Pancreas (tissue), 10 donors: ENCODE measurements at regions not wholly inside any gene's neighbourhood (a gene's known extent, or its start where the extent isn't known, plus 50 kb on each side); places are given as distances from the start of the nearest gene placed in this dataset.

ENCODE experiments used
- ATAC-seq, 4 donors: fragments of 200-7000 bp; cut with Tn5 transposase; one replicate each; pipeline versions ENCODE4 v1.8.0 to v1.9.1; 2020; ENCODE audit warnings: mild to moderate bottlenecking in 4 of 4, moderate library complexity in 4 of 4
- DNase-seq, 6 donors: peaks; one replicate each; pipeline ENCODE4 v3.0.0-alpha.2; 2020
- FAIRE-seq: peaks from 2 replicates; lab custom pipeline; 2012; peaks lifted over from hg19 to GRCh38; lab: Jason Lieb, UNC
- H3K27ac ChIP-seq, 4 donors: fragments of 200-600 bp; sonication (generic); 1 replicate in 3 of 4; 2 replicates in 1 of 4; pipeline versions ENCODE4 v1.5.0 to v1.8.0; 2020
- H3K27me3 ChIP-seq, 4 donors: fragments of 200-600 bp; one replicate each; pipeline ENCODE4 v1.8.0; 2021
- H3K36me3 ChIP-seq, 3 donors: fragments of 200-600 bp; sonication (generic) in 1 of 3; one replicate each; pipeline versions ENCODE4 v1.5.0 to v1.8.0; 2020 to 2021
- H3K4me1 ChIP-seq, 3 donors: fragments of 200-600 bp; one replicate each; pipeline ENCODE4 v1.8.0; 2021
- H3K4me3 ChIP-seq, 4 donors: fragments of 200-600 bp; sonication (generic) in 2 of 4; one replicate each; pipeline versions ENCODE4 v1.5.0 to v1.8.0; 2020 to 2021
- H3K9me3 ChIP-seq, 4 donors: fragments of 200-600 bp; one replicate each; pipeline ENCODE4 v1.8.0; 2021
- WGBS, 2 donors: extraction: QIAGEN DNeasy Blood & Tissue Kit; methylation state at CpG; one replicate each; pipeline ENCODE4 v1.1.7; 2013; 5-methylcytosine and 5-hydroxymethylcytosine counted together
- intact Hi-C, 3 donors: fragments of 100-400 bp; cut with DNase I; formaldehyde crosslinking; loops; one replicate each; pipeline versions ENCODE4 v1.11.1 to v1.14.2; 2022
- TF ChIP-seq, protein P1 (sequence below), 4 donors: fragments of 200-600 bp; sonication (generic) in 3 of 4; IDR thresholded peaks; one replicate each; pipeline versions ENCODE4 v1.5.0 to v1.8.0; 2021; ENCODE audit warnings: antibody characterized with exemption in 4 of 4
- donor health status: healthy with polysubstance abuse.
- donor health status: DM: no; HTN: no; CAD: no; lungs with moderate emphysema.
- donor health status: DM: no; HTN: no; CAD: no.
- donor health status: control.
- donor health status: control.
- donor health status: Bipolar disorder and iron deficiency.
- donor health status: DM: yes; HTN: yes; CAD: no.
- donor health status: DM: no; HTN: no; CAD: no.
- donor health status: DM: no; HTN: no; CAD: no.
- donor health status: DM: yes; HTN: yes; CAD: no.

DNA sequence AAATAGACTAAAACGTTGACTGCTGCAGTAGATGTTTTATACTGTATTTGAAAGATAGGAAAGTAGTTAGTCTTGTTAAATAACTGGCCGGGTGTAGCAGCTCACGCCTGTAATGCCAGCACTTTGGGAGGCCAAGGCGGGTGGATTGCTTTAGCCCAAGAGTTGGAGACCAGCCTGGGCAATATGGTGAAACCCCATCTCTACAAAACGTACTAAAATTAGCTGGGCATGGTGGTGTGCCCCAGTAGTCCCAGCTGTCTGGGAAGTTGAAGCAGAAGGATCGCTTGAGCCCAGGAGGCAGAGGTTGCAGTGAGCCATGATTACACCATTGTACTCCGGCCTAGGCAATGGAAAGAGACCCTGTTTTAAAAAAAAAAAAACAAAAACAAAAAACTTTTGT is 60.5 kb upstream of the ULK4 start:
- ATAC-seq (no peak), FAIRE-seq (no peak), DNase-seq (no peak)
- TF ChIP-seq, protein P1, sequence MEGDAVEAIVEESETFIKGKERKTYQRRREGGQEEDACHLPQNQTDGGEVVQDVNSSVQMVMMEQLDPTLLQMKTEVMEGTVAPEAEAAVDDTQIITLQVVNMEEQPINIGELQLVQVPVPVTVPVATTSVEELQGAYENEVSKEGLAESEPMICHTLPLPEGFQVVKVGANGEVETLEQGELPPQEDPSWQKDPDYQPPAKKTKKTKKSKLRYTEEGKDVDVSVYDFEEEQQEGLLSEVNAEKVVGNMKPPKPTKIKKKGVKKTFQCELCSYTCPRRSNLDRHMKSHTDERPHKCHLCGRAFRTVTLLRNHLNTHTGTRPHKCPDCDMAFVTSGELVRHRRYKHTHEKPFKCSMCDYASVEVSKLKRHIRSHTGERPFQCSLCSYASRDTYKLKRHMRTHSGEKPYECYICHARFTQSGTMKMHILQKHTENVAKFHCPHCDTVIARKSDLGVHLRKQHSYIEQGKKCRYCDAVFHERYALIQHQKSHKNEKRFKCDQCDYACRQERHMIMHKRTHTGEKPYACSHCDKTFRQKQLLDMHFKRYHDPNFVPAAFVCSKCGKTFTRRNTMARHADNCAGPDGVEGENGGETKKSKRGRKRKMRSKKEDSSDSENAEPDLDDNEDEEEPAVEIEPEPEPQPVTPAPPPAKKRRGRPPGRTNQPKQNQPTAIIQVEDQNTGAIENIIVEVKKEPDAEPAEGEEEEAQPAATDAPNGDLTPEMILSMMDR (IDR thresholded peaks at IDR 0.05): no peak
- H3K27me3 ChIP-seq: no peaks in the 10 kb centered on the region
- H3K4me3 ChIP-seq: no peak overlapping the region
- H3K4me1 ChIP-seq: peaks cover 31 to 58% (median 41%) of the 10 kb centered on the region in 3 donors
- no peak overlapping the region for H3K27ac ChIP-seq
- no peaks in the 10 kb centered on the region for H3K9me3 ChIP-seq
- WGBS, 2 donors: 69 to 74% methylated on average over 7 of the region's 7 CpGs
- intact Hi-C loops: no loop called here
- no peaks in the 10 kb centered on the region for H3K36me3 ChIP-seq

DNA sequence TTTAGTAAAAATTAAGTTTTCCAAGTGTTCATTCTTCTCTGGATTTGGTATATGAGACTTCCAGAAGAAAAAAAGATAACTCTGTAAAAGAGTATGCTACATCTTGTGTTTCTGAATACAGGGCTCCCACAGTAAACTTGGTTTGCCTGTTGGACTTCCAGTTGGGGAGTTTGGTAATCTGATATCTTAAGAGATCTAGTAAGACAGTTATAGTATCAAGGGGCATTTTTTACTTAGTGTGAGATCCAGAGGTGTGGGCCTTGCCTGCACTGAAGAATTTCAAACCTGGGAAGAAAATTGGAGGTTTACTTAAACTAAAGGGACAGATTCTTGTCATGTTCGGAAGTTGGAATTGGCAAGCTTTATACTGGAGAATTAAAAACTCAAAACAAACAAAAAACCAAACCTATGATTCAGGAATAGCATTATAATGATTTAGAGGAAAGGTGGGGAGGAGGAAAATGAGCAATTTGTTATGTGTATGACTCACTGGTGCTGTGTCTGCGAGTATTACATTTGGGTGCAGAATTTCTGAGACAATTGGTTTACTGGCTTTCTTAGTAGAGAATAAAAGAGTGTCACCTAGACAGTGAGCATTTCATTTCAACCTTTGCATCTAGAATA is 58.9 kb upstream of the ULK4 start:
- DNase-seq (no peak), FAIRE-seq (no peak), ATAC-seq (peak in 2 of 4 donors; percentile 21 to 47)
- Histone ChIP-seq H3K4me1 (peaks cover 28 to 47% (median 36%) of the 10 kb centered on the region in 3 donors), H3K27ac (peak overlapping the region in 2 of 4 donors; percentile 16 to 38), H3K9me3 (no peaks in the 10 kb centered on the region), H3K36me3 (no peaks in the 10 kb centered on the region), H3K4me3 (no peak overlapping the region), H3K27me3 (no peaks in the 10 kb centered on the region)
- 54 to 59% methylated on average over 2 of the region's 2 CpGs for WGBS, 2 donors
- intact Hi-C loops: no loop called here
- TF ChIP-seq, protein P1 (IDR thresholded peaks at IDR 0.05): no peak

DNA sequence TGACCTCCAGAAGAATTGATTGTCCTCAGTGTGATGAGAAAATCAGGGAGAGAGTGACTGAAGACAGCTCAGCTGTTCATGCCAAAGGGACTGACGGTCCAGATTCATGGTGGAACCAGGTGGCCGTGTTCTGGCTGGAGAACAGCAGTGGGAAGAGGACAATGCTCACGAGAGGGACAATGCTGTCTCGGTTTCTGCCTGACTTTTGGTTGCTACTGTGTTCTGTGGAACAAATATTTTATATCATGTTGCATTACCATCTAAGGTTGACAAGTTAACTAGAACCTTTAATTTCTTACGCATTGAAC is 58.0 kb upstream of the ULK4 start:
- intact Hi-C loops: no loop called here
- DNase-seq (no peak), FAIRE-seq (no peak), ATAC-seq (no peak)
- Histone ChIP-seq H3K4me3 (no peak overlapping the region), H3K27ac (peak overlapping the region in 1 of 4 donors; percentile 38), H3K4me1 (peaks cover 22 to 40% (median 27%) of the 10 kb centered on the region in 3 donors), H3K36me3 (no peaks in the 10 kb centered on the region), H3K27me3 (no peaks in the 10 kb centered on the region), H3K9me3 (no peaks in the 10 kb centered on the region)
- 87% methylated on average over 5 of the region's 5 CpGs for WGBS, 2 donors
- TF ChIP-seq, protein P1 (IDR thresholded peaks at IDR 0.05): no peak

DNA sequence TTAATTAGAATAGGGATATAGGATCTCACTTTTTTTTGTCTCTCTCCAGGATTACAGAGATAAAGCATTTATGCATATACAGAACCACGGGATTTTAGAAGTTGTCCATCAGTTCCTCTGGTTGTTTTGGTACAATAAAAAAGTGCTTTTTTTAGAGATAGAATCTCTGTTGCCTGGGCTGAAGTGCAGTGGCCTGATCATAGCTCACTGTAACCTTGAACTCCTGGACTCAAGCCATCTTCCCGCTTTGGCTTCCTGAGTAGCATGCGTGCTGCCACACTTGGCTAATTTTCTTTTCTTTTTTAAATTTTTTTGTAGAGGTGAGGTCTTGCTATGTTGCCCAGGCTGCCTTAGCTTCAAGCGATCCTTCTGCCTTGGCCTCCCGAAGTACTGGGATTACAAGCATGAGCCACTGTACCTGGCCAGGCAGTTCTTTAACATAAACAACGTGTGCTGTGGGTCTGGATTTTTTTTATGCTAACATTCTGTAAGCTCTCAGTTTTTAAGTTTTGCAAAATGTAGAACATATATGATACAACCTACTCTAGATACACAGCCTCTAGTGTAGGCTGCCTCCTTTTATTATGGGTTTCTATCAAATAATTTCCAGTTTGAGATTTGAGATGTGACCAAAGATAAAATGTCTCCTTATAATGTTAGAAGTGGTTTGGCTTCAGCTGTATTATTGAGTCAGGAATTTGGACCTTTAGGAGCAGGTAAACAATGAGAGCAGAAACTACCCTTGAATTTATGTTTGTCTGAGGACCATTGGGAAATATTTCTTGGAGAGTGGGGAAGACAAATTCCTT is 57.4 kb upstream of the ULK4 start:
- TF ChIP-seq, protein P1 (IDR thresholded peaks at IDR 0.05): no peak
- FAIRE-seq: no peak
- Histone ChIP-seq H3K27me3 (no peaks in the 10 kb centered on the region), H3K4me1 (peaks cover 17 to 35% (median 21%) of the 10 kb centered on the region in 3 donors), H3K4me3 (no peak overlapping the region), H3K36me3 (no peaks in the 10 kb centered on the region), H3K27ac (no peak overlapping the region), H3K9me3 (no peaks in the 10 kb centered on the region)
- peak; percentile 34 to 64 (median 51) for ATAC-seq
- WGBS, 2 donors: 24 to 28% methylated on average over 6 of the region's 6 CpGs
- intact Hi-C loops: no loop called here
- DNase-seq: peak in 4 of 6 donors; percentile 42 to 60 (median 58)
